ENCODE measurements at regions not wholly inside any gene's neighbourhood (a gene's known extent, or its start where the extent isn't known, plus 50 kb on each side); places are given as distances from the start of the nearest gene placed in this dataset.
A peak's percentile ranks its signal among the peaks of the same experiment; 100 is the strongest.

DNA sequence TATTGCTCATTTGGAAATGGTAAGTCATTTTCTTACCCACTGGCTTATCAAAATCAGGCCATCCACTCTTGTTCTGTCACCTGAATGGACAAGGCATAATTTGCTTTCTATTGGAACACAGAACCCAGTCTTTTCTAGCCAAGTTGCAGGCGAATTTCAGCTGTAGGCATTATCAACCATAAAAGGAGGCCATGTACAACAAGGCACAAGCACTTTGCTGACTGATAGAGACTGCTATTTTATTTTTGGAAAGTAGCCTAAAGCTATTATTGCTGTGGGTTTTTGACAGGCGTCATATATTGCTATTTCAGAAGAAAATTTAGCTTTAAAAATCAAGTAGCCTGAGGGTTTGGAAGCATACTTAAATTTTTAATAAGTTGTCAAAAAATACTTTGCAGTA lies 344.2 kb downstream of the HDGFL1 start:
- Mint-ChIP-seq H3K4me3 (no peak overlapping the region), H3K27ac (no peak overlapping the region), H3K36me3 (ENCODE audit: low read depth) (no peaks in the 10 kb centered on the region), H3K9me3 (no peaks in the 10 kb centered on the region), H3K27me3 (ENCODE audit: low read depth, poor library complexity) (peaks cover 5% of the 10 kb centered on the region), H3K4me1 (peaks cover 3% of the 10 kb centered on the region)
- TF ChIP-seq, protein P1, sequence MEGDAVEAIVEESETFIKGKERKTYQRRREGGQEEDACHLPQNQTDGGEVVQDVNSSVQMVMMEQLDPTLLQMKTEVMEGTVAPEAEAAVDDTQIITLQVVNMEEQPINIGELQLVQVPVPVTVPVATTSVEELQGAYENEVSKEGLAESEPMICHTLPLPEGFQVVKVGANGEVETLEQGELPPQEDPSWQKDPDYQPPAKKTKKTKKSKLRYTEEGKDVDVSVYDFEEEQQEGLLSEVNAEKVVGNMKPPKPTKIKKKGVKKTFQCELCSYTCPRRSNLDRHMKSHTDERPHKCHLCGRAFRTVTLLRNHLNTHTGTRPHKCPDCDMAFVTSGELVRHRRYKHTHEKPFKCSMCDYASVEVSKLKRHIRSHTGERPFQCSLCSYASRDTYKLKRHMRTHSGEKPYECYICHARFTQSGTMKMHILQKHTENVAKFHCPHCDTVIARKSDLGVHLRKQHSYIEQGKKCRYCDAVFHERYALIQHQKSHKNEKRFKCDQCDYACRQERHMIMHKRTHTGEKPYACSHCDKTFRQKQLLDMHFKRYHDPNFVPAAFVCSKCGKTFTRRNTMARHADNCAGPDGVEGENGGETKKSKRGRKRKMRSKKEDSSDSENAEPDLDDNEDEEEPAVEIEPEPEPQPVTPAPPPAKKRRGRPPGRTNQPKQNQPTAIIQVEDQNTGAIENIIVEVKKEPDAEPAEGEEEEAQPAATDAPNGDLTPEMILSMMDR (IDR thresholded peaks at IDR 0.05), result no peak
- DNase-seq, result no peak

DNA sequence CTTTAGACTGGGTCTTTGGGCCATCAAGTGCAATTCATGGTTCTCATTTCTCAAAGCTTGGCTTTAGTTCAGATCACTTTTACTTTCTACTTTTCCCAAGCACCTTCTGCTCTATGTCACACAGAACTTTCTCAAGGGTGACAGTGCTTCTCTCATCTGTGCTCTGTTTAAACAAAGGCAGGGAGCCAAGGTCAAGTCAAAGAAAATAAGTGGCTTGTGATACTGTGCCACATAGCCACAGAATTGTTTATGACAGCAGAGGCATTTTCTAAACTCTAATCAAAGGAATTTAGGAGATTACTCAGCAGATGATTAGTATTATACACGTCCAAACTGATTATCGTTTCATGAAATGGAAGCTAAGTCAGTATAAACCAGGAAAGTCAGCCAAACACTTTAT lies 348.0 kb downstream of the HDGFL1 start:
- Mint-ChIP-seq H3K9me3 (no peaks in the 10 kb centered on the region), H3K27ac (no peak overlapping the region)
- DNase-seq, result no peak

DNA sequence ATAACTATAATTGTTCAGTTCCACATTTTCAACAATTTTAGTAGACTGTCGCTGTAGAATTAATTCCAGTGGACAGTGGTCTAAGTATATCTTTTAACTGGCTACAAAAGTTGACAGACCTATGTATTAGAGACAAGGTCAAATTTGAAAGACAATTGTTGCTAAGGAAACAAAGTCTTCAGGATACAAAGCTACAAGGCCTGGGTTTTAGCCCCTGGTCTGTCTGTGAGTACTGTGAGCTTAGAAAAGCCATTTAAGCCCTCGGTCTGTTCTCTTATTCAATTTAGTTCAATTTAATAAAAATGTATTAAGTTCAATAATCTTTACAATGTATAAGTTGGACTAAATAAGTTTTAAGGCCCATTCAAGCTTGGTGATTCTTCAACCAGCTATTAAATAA lies 352.5 kb downstream of the HDGFL1 start:
- DNase-seq, result no peak
- no peaks in the 10 kb centered on the region for H3K9me3 Mint-ChIP-seq
- TF ChIP-seq, protein P1 (IDR thresholded peaks at IDR 0.05), result no peak
- H3K4me3 Mint-ChIP-seq, result no peak overlapping the region
- H3K27ac Mint-ChIP-seq, result no peak overlapping the region
- no peaks in the 10 kb centered on the region for H3K36me3 Mint-ChIP-seq (ENCODE audit: low read depth)
- no peaks in the 10 kb centered on the region for H3K27me3 Mint-ChIP-seq (ENCODE audit: low read depth, poor library complexity)
- H3K4me1 Mint-ChIP-seq, result peaks cover 47% of the 10 kb centered on the region

More for the DNA sequence above, 348.0 kb downstream of the HDGFL1 start:
- Mint-ChIP-seq H3K4me3 (no peak overlapping the region), H3K27me3 (ENCODE audit: low read depth, poor library complexity) (peaks cover 5% of the 10 kb centered on the region), H3K36me3 (ENCODE audit: low read depth) (no peaks in the 10 kb centered on the region), H3K4me1 (peaks cover 7% of the 10 kb centered on the region)
- TF ChIP-seq, protein P1 (IDR thresholded peaks at IDR 0.05), result no peak

DNA sequence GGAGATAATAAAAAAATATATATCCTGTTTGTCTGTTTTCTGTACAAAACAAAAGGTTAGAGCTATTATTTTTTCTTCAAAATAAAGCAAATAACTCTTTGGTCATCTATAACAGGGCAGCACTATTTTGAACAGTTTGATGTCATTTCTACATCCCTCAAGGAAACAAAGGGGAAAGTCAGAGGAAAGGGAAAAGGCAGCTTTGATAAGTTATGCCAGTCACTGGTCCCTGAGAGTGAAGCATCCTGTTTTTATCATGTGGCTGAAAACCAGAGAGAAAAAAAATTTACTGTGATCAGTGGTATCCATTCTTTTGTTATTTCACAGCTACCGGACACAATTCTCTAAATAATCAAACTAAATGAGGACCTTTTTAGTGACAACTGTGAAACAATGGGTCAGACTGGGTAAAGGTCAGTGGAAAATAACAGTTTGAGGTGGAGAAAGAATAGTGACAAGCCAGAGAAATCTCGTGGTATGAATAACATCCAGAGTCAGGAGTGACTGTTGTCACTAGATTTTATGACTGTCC lies 356.0 kb downstream of the HDGFL1 start:
- Mint-ChIP-seq H3K27me3 (ENCODE audit: low read depth, poor library complexity) (no peaks in the 10 kb centered on the region), H3K4me3 (no peak overlapping the region), H3K4me1 (peaks cover 68% of the 10 kb centered on the region), H3K36me3 (ENCODE audit: low read depth) (no peaks in the 10 kb centered on the region), H3K9me3 (no peaks in the 10 kb centered on the region), H3K27ac (no peak overlapping the region)
- DNase-seq, result no peak
- TF ChIP-seq, protein P1 (IDR thresholded peaks at IDR 0.05), result no peak

DNA sequence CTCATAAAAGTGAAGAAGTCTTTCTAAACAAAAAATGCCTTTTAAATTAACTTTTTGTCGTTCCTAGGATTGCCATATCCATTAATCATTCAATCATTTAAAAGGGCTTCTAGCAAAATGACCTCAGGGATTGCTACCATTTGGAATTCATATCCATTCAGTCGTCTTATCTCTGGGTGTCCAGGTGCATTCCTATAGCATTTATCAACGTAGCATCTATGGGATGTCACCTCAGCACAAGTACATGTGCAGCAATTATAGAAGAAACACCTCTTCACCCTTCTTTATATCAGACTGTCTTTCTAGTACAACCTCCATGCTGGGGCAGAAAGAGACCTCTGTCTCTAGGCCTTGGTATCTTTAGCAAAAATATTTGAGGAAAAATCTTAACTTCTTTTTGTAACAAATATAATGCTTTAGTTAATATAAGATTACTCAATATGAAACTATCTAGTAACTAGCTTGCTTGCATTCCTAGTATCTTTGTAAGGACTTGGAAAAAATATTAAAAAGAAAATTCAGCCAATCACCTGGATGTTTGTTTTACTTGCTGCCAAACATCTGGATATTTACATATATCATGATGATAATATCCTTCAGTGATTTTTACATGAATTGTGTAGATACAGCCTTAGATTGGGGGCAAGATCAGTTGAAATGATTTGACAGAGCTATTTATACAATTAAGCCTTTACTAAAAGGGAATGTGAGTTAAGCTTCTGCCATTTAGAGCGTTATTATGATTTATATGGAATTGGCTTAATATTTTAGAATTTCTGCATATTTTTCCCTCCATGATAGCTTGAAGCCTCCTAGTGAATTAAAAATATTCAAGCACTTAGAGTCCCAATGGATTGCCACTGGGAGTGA lies 356.8 kb downstream of the HDGFL1 start:
- Mint-ChIP-seq H3K36me3 (ENCODE audit: low read depth) (no peaks in the 10 kb centered on the region), H3K4me1 (peaks cover 68% of the 10 kb centered on the region), H3K27ac (peak overlapping the region; percentile 69), H3K27me3 (ENCODE audit: low read depth, poor library complexity) (no peaks in the 10 kb centered on the region), H3K4me3 (no peak overlapping the region), H3K9me3 (no peaks in the 10 kb centered on the region)
- TF ChIP-seq, protein P1 (IDR thresholded peaks at IDR 0.05), result no peak
- no peak for DNase-seq

Data from nephron progenitor cell (in vitro differentiated cells).